ENCODE measurements at regions not wholly inside any gene's neighbourhood (a gene's known extent, or its start where the extent isn't known, plus 50 kb on each side); places are given as distances from the start of the nearest gene placed in this dataset.

GRCh38 chr6:156517088-156517487 is 260.1 kb upstream of the ARID1B start:
- DNase-seq (ENCODE audit: low spot score): no peak
- Mint-ChIP-seq H3K27me3 (peaks cover 28 to 48% of the 10 kb centered on the region in 2 donors), H3K27ac (no peak overlapping the region), H3K4me3 (no peak overlapping the region), H3K36me3 (peaks cover 7% of the 10 kb centered on the region), H3K4me1 (ENCODE audit: low read depth in 2 of 2) (no peaks in the 10 kb centered on the region), H3K9me3 (no peaks in the 10 kb centered on the region)
- ATAC-seq: no peak

DNA sequence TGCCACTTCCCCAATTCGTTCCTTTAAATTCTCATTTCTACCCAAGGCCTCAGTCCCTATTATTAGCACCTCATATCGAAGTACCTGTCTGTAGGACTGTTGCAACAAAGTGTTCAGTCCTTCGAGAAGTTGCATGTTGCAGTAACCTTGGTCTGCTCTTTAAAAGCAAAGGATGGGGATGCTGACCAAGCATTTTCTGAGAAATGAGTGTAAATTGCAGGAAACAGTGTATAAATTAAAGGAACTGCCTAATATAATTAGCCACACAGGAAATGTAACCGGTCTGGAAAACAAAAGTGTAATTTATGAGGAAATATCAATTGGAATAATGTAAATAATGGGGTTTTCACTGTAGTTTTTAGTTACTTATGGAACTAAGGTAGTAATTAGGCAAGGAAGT is 261.9 kb upstream of the ARID1B start:
- Mint-ChIP-seq H3K4me1 (ENCODE audit: low read depth in 2 of 2) (no peaks in the 10 kb centered on the region), H3K9me3 (no peaks in the 10 kb centered on the region), H3K4me3 (no peak overlapping the region), H3K27ac (no peak overlapping the region), H3K36me3 (peaks cover 7% of the 10 kb centered on the region), H3K27me3 (peaks cover 35 to 67% of the 10 kb centered on the region in 2 donors)
- ATAC-seq (no peak), DNase-seq (ENCODE audit: low spot score) (no peak)

DNA sequence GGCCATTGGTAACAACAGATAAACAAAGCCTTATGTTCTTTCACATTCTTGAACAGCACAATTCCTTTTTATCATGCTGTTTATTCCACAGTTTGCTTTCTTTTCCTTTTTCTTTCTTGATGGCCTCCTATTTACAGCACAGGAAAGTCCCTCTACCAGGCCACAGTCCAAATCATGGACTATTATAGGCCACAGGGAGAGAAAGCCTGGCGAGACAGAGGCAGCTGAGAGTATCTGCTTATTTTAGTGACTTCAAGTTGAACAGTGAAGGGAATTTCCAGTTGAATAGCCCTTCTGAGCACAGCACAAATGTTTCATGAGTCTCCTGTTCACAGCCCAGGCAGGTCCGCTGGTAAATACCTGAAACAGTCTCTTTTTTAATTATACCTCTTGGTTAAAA is 263.7 kb upstream of the ARID1B start:
- ATAC-seq: no peak
- H3K36me3 Mint-ChIP-seq: peaks cover under 1% of the 10 kb centered on the region
- no peak for DNase-seq (ENCODE audit: low spot score)
- no peaks in the 10 kb centered on the region for H3K4me1 Mint-ChIP-seq (ENCODE audit: low read depth in 2 of 2)
- H3K27ac Mint-ChIP-seq: no peak overlapping the region
- H3K9me3 Mint-ChIP-seq: no peaks in the 10 kb centered on the region
- H3K4me3 Mint-ChIP-seq: no peak overlapping the region
- peaks cover 37 to 76% of the 10 kb centered on the region in 2 donors for H3K27me3 Mint-ChIP-seq

- Mint-ChIP-seq H3K4me3 (no peak overlapping the region), H3K27ac (no peak overlapping the region), H3K9me3 (no peaks in the 10 kb centered on the region), H3K27me3 (peaks cover 39 to 68% of the 10 kb centered on the region in 2 donors), H3K4me1 (ENCODE audit: low read depth in 2 of 2) (no peaks in the 10 kb centered on the region), H3K36me3 (no peaks in the 10 kb centered on the region)
- ATAC-seq (no peak), DNase-seq (ENCODE audit: low spot score) (no peak)
Measured at GRCh38 chr6:156511570-156511969, 265.6 kb upstream of the ARID1B start.

DNA sequence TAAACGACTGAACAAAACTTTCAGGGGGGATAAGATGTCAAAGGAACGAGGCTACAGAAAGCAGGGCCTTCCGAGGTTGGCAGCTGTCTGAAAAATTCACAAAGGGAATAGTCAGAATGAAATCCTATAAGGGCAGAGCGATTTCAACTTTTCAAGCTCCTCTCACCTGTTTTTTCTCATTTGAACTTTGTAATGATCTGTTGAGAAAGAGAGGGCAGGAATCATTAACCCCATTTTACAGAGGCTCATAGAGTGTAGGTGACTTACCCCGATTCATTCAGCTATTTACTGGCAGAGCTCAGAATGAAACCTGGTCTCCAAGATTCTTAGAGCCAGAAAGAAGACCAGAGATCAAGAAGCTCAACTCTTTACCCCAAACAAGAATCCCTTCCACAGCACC is 266.1 kb upstream of the ARID1B start:
- H3K27me3 Mint-ChIP-seq: peaks cover 34 to 65% of the 10 kb centered on the region in 2 donors
- no peak for ATAC-seq
- DNase-seq (ENCODE audit: low spot score): no peak

DNA sequence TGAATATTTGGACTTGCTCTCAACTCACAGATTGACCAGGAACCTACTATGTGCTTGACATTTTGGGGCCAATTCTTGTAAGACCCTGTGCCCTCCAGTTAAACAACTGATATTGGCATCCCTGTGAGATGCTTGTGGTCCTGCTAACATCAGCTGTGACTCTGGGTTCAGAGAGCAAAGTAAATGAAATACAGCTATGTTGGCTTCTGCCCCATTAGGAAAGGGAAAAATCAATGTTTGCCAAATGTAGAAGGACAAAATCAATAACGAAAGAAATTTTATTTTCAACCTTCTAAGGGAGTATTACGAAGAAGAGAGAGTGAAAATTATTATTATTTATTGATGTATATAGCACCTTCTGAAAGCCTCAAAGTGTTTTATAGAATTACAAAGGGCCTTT is 266.9 kb upstream of the ARID1B start:
- Mint-ChIP-seq H3K27ac (no peak overlapping the region), H3K27me3 (peaks cover 31 to 64% of the 10 kb centered on the region in 2 donors)

More for the DNA sequence above, 266.1 kb upstream of the ARID1B start:
- Mint-ChIP-seq H3K36me3 (no peaks in the 10 kb centered on the region), H3K4me3 (no peak overlapping the region), H3K27ac (no peak overlapping the region), H3K4me1 (ENCODE audit: low read depth in 2 of 2) (no peaks in the 10 kb centered on the region), H3K9me3 (no peaks in the 10 kb centered on the region)

DNA sequence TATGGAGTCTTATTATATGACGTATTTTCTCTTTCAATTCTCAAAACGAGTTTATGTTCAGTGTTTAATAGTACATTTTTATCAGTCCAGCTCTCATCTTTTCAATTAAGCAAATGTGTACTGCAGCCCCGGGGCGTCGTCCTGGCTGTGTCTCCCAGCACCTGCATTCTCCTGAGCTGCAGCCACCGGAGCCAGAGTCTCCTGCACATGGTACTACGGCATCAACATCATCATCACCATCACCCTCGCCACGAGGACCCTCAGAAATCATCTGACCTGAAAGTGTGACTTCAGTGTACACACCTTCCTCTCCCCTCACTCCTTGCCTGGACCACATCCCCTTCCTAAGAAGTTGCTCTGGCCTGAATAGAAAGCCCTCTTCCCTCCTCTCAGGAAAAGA is 267.7 kb upstream of the ARID1B start:
- Mint-ChIP-seq H3K27me3 (peaks cover 31 to 60% of the 10 kb centered on the region in 2 donors), H3K27ac (no peak overlapping the region), H3K9me3 (no peaks in the 10 kb centered on the region), H3K36me3 (no peaks in the 10 kb centered on the region), H3K4me1 (ENCODE audit: low read depth in 2 of 2) (no peaks in the 10 kb centered on the region), H3K4me3 (no peak overlapping the region)
- ATAC-seq: no peak
- no peak for DNase-seq (ENCODE audit: low spot score)

More for the DNA sequence above, 266.9 kb upstream of the ARID1B start:
- Mint-ChIP-seq H3K36me3 (no peaks in the 10 kb centered on the region), H3K4me3 (no peak overlapping the region), H3K4me1 (ENCODE audit: low read depth in 2 of 2) (no peaks in the 10 kb centered on the region), H3K9me3 (no peaks in the 10 kb centered on the region)
- DNase-seq (ENCODE audit: low spot score): no peak
- no peak for ATAC-seq

DNA sequence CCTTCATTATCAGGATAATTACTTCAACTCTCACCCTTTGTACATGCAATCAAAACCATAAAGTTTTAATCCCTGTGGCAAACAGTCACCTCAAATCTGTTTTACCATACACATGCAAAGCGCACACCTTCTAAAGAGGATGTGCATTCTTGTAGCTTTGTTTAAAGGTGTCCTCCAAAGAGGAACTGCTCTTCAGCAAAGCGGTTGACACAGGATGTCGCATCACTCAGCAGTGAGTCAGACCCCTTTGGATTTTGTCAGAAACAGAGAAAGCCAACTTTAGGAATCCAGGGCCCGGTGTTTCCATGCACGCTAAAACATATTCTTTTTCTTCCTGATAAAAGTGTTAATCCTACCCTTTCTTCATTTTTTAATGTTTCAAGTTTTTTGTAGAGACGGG is 268.3 kb upstream of the ARID1B start:
- no peaks in the 10 kb centered on the region for H3K9me3 Mint-ChIP-seq
- H3K27me3 Mint-ChIP-seq: peaks cover 31 to 60% of the 10 kb centered on the region in 2 donors
- H3K4me1 Mint-ChIP-seq (ENCODE audit: low read depth in 2 of 2): no peaks in the 10 kb centered on the region
- no peaks in the 10 kb centered on the region for H3K36me3 Mint-ChIP-seq
- H3K4me3 Mint-ChIP-seq: no peak overlapping the region
- no peak overlapping the region for H3K27ac Mint-ChIP-seq
- no peak for ATAC-seq
- DNase-seq (ENCODE audit: low spot score): no peak

DNA sequence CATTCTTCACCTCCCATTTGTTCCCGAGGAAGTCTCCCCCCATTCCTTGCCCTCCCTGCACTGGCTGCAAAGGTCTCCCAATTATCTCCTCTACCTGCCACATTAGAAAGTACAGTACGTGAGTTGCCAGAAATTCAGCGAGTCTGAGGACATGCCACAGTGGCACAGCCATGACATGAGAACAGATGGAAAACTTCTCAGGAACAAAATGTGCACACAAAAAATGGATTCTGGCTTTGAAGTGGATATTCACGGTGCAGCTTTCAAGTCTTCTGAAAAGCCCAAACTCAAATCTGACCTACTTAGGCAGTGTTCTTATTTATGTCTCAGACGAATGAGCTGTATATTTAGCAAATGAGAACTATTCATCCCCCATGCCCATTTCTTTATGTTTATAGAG is 269.1 kb upstream of the ARID1B start:
- no peaks in the 10 kb centered on the region for H3K36me3 Mint-ChIP-seq
- no peak overlapping the region for H3K27ac Mint-ChIP-seq
- H3K27me3 Mint-ChIP-seq: peaks cover 26 to 60% of the 10 kb centered on the region in 2 donors
- no peak overlapping the region for H3K4me3 Mint-ChIP-seq
- H3K4me1 Mint-ChIP-seq (ENCODE audit: low read depth in 2 of 2): no peaks in the 10 kb centered on the region
- H3K9me3 Mint-ChIP-seq: no peaks in the 10 kb centered on the region
- ATAC-seq: no peak
- DNase-seq (ENCODE audit: low spot score): no peak

DNA sequence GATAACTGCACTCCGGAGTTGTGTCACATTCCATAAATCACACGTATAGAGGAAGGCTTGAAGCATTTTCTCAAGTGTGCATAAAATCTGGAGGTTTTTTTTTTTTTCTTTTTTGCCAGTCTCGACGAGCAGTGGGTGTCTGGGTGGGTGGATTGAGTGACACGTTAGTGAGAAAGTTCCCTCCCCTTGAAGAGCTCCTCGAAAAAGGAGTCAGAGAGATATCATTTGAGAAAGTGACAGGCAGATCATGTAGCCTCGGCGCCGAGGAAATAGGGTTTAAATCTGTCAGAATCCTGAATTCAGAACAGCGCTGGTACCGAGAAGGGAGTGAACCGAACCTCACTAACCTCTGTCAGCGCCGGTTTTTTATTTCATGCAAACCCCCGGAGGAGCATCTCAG is 269.5 kb upstream of the ARID1B start:
- H3K27me3 Mint-ChIP-seq: peaks cover 28 to 61% of the 10 kb centered on the region in 2 donors
- no peak for ATAC-seq
- no peak for DNase-seq (ENCODE audit: low spot score)
- no peaks in the 10 kb centered on the region for H3K4me1 Mint-ChIP-seq (ENCODE audit: low read depth in 2 of 2)
- no peaks in the 10 kb centered on the region for H3K9me3 Mint-ChIP-seq
- H3K4me3 Mint-ChIP-seq: no peak overlapping the region
- no peaks in the 10 kb centered on the region for H3K36me3 Mint-ChIP-seq
- no peak overlapping the region for H3K27ac Mint-ChIP-seq

- no peak overlapping the region for H3K4me3 Mint-ChIP-seq
- no peak overlapping the region for H3K27ac Mint-ChIP-seq
- H3K36me3 Mint-ChIP-seq: no peaks in the 10 kb centered on the region
- H3K27me3 Mint-ChIP-seq: peaks cover 28 to 61% of the 10 kb centered on the region in 2 donors
- no peaks in the 10 kb centered on the region for H3K9me3 Mint-ChIP-seq
- DNase-seq (ENCODE audit: low spot score) (no peak), ATAC-seq (no peak)
- no peaks in the 10 kb centered on the region for H3K4me1 Mint-ChIP-seq (ENCODE audit: low read depth in 2 of 2)
Measured at GRCh38 chr6:156507106-156507505, 270.1 kb upstream of the ARID1B start.

GRCh38 chr6:156502969-156503504 is 274.1 kb upstream of the ARID1B start:
- H3K27ac Mint-ChIP-seq: no peak overlapping the region
- DNase-seq (ENCODE audit: low spot score): no peak
- no peaks in the 10 kb centered on the region for H3K4me1 Mint-ChIP-seq (ENCODE audit: low read depth in 2 of 2)
- H3K9me3 Mint-ChIP-seq: no peaks in the 10 kb centered on the region
- no peaks in the 10 kb centered on the region for H3K36me3 Mint-ChIP-seq
- ATAC-seq: no peak
- no peak overlapping the region for H3K4me3 Mint-ChIP-seq
- H3K27me3 Mint-ChIP-seq: peaks cover 27 to 34% of the 10 kb centered on the region in 2 donors

DNA sequence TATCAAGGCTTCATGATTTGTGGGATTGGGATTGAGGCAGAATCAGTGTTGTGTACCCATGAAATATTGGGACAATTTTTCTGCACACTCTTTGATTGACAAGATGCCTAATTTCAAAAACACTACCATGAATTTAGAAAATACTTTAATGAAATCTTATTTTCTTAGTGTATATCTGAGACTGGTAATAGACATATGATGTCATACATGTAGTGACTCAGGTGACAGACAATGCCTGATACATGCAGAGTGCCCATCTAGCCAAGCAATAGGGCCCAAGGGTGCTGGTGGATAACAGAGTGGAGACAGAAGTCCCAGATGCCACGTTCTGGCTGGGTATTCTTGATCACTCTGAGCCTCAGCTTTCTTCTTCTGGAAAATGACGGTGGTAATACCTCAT is 279.6 kb upstream of the ARID1B start:
- peaks cover 28 to 33% of the 10 kb centered on the region in 2 donors for H3K27me3 Mint-ChIP-seq
- no peaks in the 10 kb centered on the region for H3K36me3 Mint-ChIP-seq
- H3K4me1 Mint-ChIP-seq (ENCODE audit: low read depth in 2 of 2): no peaks in the 10 kb centered on the region
- H3K9me3 Mint-ChIP-seq: no peaks in the 10 kb centered on the region
- DNase-seq (ENCODE audit: low spot score) (no peak), ATAC-seq (no peak)
- H3K4me3 Mint-ChIP-seq: no peak overlapping the region
- no peak overlapping the region for H3K27ac Mint-ChIP-seq

DNA sequence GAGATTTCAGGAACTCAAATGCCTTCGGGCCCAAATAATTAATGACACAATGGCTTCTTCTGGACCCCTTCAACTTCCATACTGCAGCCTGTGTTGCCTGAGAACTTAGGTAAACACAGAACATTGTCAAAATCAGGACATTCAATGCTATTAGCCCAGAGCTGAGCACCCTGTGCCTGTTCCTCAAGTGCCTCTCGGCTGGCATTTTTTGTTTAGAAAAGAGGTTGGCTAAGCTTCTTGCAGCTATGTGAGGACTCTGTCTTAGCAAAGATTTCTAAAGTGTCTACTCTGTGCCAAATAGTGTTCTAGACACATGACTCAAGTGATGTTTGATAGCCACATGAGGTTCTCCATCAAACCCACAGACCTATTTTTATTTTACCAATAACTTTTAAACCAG is 289.3 kb upstream of the ARID1B start:
- H3K36me3 Mint-ChIP-seq: no peaks in the 10 kb centered on the region
- no peaks in the 10 kb centered on the region for H3K9me3 Mint-ChIP-seq
- no peak overlapping the region for H3K27ac Mint-ChIP-seq
- no peak overlapping the region for H3K4me3 Mint-ChIP-seq
- H3K27me3 Mint-ChIP-seq: peaks cover 6 to 15% of the 10 kb centered on the region in 2 donors
- no peak for ATAC-seq
- DNase-seq (ENCODE audit: low spot score): no peak
- no peaks in the 10 kb centered on the region for H3K4me1 Mint-ChIP-seq (ENCODE audit: low read depth in 2 of 2)

DNA sequence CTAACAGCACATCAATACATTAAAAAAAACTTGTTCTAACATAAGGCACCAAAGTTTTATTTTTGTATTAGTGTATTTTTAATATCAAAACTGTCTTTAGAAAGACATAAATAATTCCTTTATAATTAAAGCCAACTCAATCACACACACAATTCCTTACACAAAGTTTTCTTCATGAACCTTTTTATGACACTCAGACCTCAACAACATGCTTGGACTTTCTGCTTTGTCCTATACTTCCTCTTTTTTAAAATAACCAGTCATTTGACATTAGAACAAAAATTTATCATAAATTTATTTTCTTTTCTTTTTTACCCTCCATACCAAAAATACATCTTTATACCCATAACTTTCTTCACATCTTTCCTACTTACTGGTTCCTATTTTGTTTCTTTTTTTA is 292.0 kb upstream of the ARID1B start:
- no peaks in the 10 kb centered on the region for H3K9me3 Mint-ChIP-seq

More for the DNA sequence above, 292.0 kb upstream of the ARID1B start:
- H3K4me3 Mint-ChIP-seq: no peak overlapping the region
- H3K27me3 Mint-ChIP-seq: peaks cover 6 to 7% of the 10 kb centered on the region in 2 donors
- ATAC-seq (no peak), DNase-seq (ENCODE audit: low spot score) (no peak)
- no peaks in the 10 kb centered on the region for H3K36me3 Mint-ChIP-seq
- no peak overlapping the region for H3K27ac Mint-ChIP-seq
- H3K4me1 Mint-ChIP-seq (ENCODE audit: low read depth in 2 of 2): no peaks in the 10 kb centered on the region

Measured in natural killer cell treated with Interleukin-12 subunit alpha and Interleukin-12 subunit beta and Interleukin-15 and Interleukin-18, amount 100 ng/mL, for 72 hours (primary cell).